ENCODE measurements at regions not wholly inside any gene's neighbourhood (a gene's known extent, or its start where the extent isn't known, plus 50 kb on each side); places are given as distances from the start of the nearest gene placed in this dataset.

GRCh38 chr7:25775999-25776743, 375.8 kb upstream of the NFE2L3 start:
- DNase-seq (ENCODE audit: low read depth in 1 of 2, low spot score in 1 of 2) = no peak
- TF ChIP-seq CTCF (IDR thresholded peaks at IDR 0.05; ENCODE audit: insufficient read depth, low read length) = no peak
- no peak for TF ChIP-seq GABPA (IDR thresholded peaks at IDR 0.05; ENCODE audit: low read depth)
- TF ChIP-seq REST (IDR thresholded peaks at IDR 0.05; ENCODE audit: insufficient replicate concordance, low read depth) = no peak
- no peak for TF ChIP-seq SPI1 (IDR thresholded peaks at IDR 0.05; ENCODE audit: borderline replicate concordance, low read depth)
- no peak for TF ChIP-seq POLR2AphosphoS5 (IDR thresholded peaks at IDR 0.05; ENCODE audit: low read depth)
- Histone ChIP-seq H3K27ac (replicated peaks) (no peak overlapping the region), H3K27me3 (ENCODE audit: insufficient read depth, poor library complexity, severe bottlenecking) (no peaks in the 10 kb centered on the region), H3K4me3 (replicated peaks; ENCODE audit: insufficient read depth, low read length) (no peak overlapping the region)

- no peak for TF ChIP-seq CTCF (IDR thresholded peaks at IDR 0.05; ENCODE audit: insufficient read depth, low read length)
- TF ChIP-seq GABPA (IDR thresholded peaks at IDR 0.05; ENCODE audit: low read depth) = no peak
- TF ChIP-seq SPI1 (IDR thresholded peaks at IDR 0.05; ENCODE audit: borderline replicate concordance, low read depth) = no peak
- no peak for TF ChIP-seq REST (IDR thresholded peaks at IDR 0.05; ENCODE audit: insufficient replicate concordance, low read depth)
- DNase-seq (ENCODE audit: low read depth in 1 of 2, low spot score in 1 of 2) = no peak
- Histone ChIP-seq H3K27ac (replicated peaks) (no peak overlapping the region), H3K4me3 (replicated peaks; ENCODE audit: insufficient read depth, low read length) (no peak overlapping the region), H3K27me3 (ENCODE audit: insufficient read depth, poor library complexity, severe bottlenecking) (no peaks in the 10 kb centered on the region)
These were observed 375.3 kb upstream of the NFE2L3 start for GRCh38 chr7:25776744-25777123.

- no peak overlapping the region for H3K27ac ChIP-seq (replicated peaks)
- no peak overlapping the region for H3K4me3 ChIP-seq (replicated peaks; ENCODE audit: insufficient read depth, low read length)
- DNase-seq (ENCODE audit: low read depth in 1 of 2, low spot score in 1 of 2) = no peak
- no peak for TF ChIP-seq CTCF (IDR thresholded peaks at IDR 0.05; ENCODE audit: insufficient read depth, low read length)
- no peak for TF ChIP-seq SPI1 (IDR thresholded peaks at IDR 0.05; ENCODE audit: borderline replicate concordance, low read depth)
- TF ChIP-seq POLR2AphosphoS5 (IDR thresholded peaks at IDR 0.05; ENCODE audit: low read depth) = no peak
- no peaks in the 10 kb centered on the region for H3K27me3 ChIP-seq (ENCODE audit: insufficient read depth, poor library complexity, severe bottlenecking)
These were observed 373.9 kb upstream of the NFE2L3 start for GRCh38 chr7:25777969-25778708.

Measured in HL-60 (cell line).